Epithelial cell of esophagus (primary cell): ENCODE measurements at regions not wholly inside any gene's neighbourhood (a gene's known extent, or its start where the extent isn't known, plus 50 kb on each side); places are given as distances from the start of the nearest gene placed in this dataset.
"Not testable (repeated sequence)": the region's sequence is repeated elsewhere in the genome, so short reads cannot be mapped to it uniquely, and the experiment has no call there.

Experiments
- DNase-seq: peaks from one replicate; pipeline ENCODE4 v3.0.0; 2010; ENCODE audit warnings: low read depth
- H3K4me3 ChIP-seq: 2 replicates; pipeline ENCODE4 v1.5.1; 2011; ENCODE audit warnings: mild to moderate bottlenecking, low read length, control low read depth
- TF ChIP-seq, protein P1 (sequence below): IDR thresholded peaks from 2 replicates; pipeline ENCODE4 v1.5.1; 2011; ENCODE audit warnings: low read depth, mild to moderate bottlenecking, low read length, control low read depth, inconsistent platforms; ENCODE audit not compliant: insufficient read depth; ENCODE audit errors: missing control alignments

DNA sequence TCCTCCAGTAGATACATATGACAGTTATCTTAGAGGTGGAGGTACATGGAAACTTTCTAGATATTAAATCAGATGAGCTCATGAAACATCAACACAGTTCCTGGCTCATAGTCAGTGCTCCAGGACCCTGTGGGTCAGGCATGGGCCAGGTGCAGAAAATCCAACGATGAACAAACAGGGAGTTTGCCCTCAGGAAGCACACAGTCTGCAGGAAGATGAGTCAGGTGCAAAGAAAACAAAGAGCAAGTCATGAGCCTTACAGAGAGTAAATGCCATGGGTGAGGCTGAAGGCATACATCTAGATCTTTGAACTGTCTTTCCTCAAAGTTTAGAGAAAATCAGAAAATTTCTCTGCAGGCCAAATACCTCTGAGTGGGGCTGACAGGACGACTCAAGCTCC lies 184.2 kb upstream of the TPM1 start:
- DNase-seq: peak; percentile 46
- H3K4me3 ChIP-seq: no peak overlapping the region
- TF ChIP-seq, protein P1, sequence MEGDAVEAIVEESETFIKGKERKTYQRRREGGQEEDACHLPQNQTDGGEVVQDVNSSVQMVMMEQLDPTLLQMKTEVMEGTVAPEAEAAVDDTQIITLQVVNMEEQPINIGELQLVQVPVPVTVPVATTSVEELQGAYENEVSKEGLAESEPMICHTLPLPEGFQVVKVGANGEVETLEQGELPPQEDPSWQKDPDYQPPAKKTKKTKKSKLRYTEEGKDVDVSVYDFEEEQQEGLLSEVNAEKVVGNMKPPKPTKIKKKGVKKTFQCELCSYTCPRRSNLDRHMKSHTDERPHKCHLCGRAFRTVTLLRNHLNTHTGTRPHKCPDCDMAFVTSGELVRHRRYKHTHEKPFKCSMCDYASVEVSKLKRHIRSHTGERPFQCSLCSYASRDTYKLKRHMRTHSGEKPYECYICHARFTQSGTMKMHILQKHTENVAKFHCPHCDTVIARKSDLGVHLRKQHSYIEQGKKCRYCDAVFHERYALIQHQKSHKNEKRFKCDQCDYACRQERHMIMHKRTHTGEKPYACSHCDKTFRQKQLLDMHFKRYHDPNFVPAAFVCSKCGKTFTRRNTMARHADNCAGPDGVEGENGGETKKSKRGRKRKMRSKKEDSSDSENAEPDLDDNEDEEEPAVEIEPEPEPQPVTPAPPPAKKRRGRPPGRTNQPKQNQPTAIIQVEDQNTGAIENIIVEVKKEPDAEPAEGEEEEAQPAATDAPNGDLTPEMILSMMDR: no peak

GRCh38 chr15:62862717-62863116 lies 179.8 kb upstream of the TPM1 start:
- no peak for DNase-seq
- TF ChIP-seq, protein P1: no peak
- H3K4me3 ChIP-seq: no peak overlapping the region

DNA sequence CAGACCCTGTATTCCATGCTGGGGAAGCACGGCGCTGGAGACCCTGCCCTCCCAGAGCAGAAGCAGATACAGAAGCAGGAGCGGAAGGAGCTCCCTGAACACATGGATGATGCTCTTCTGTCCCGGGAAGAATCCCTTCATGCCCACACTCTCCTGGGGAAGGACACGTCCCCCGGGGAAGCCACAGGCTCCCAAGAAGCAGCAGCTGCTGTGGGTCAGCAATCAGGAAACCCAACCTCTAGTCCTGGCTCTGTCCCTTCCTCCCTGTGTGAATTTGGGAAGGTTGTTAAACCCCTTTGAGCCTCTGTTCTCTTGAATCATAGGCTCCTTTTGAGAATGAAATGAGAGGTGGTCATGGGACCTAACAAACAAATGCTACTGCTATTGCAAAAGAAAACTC lies 176.2 kb upstream of the TPM1 start:
- no peak for DNase-seq

DNA sequence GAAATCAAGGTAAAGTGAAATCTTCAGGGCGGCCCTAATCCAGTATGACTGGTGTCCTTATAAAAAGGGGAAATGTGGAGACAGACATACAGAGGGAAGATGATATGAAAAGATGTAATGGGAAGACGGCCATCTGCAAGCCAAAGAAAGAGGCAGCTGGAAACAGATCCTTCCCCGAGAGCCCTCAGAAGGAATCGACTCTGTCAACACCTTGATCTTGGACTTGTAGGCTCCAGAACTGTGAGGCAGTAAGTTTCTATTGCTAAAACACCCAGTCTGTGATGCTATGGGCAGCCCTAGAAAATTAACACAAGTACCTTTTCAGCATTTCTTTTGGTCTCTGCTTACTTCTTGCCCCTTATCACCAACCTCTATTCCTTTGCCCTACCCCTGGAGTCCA lies 174.7 kb upstream of the TPM1 start:
- no peak overlapping the region for H3K4me3 ChIP-seq
- TF ChIP-seq, protein P1: no peak
- no peak for DNase-seq

More for the DNA sequence above, 176.2 kb upstream of the TPM1 start:
- H3K4me3 ChIP-seq: no peak overlapping the region
- TF ChIP-seq, protein P1: no peak

DNA sequence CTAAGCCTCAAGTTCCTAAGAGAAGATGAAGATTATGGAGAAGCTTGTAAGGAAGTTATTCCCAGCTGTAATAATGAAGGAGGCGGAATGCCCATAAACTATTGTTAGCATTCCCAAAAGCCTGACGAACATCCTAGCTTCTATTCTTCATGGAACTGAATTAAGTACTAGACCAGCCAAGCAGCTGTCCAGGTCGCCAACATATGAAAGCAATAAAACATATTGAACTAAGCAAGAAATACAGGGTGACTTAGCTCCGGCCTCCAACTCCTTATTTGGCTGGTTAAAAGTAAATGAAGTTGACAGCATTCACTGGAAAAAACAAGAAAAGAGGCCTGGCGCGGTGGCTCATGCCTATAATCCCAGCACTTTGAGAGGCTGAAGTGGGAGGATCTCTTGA lies 174.0 kb upstream of the TPM1 start:
- TF ChIP-seq, protein P1: no peak
- DNase-seq: no peak
- no peak overlapping the region for H3K4me3 ChIP-seq

DNA sequence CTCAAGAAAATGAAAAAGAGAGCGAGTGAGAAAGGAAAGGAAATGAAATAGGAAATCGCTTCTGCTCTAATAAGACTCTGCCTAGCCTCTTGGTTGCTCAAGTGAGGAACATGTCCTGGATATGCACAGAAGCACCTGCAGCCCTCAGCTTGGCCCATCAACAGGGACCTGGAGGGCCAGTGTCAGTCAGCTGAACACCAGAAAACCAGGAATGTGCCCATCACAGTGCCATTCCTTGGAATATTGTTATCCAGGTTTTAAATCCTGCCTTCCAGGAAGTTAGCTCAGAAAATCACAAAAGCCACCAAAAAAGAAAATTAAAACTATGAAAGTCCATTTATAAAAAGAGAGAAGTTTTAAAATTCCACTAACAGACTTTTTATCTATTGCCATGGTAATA lies 173.4 kb upstream of the TPM1 start:
- no peak overlapping the region for H3K4me3 ChIP-seq
- TF ChIP-seq, protein P1: no peak
- DNase-seq: no peak

DNA sequence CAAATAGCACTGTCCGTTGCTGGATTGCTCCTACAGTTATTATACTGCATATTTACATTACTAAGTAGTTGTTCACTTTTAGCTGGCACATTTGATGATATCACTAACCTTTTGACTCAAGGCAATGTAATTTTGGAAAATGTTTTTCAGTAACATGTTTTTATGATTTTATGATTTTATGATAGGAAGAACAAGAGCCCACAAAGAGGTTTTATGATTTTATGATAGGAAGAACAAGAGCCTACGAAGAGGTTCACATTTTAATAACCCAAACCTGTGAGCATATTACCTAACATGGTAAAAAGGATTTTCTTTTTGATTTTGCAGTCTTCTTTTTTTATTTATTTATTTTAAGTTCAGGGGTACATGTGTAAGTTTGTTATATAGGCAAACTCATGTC lies 172.3 kb upstream of the TPM1 start:
- TF ChIP-seq, protein P1: no peak
- H3K4me3 ChIP-seq: no peak overlapping the region
- DNase-seq: no peak

DNA sequence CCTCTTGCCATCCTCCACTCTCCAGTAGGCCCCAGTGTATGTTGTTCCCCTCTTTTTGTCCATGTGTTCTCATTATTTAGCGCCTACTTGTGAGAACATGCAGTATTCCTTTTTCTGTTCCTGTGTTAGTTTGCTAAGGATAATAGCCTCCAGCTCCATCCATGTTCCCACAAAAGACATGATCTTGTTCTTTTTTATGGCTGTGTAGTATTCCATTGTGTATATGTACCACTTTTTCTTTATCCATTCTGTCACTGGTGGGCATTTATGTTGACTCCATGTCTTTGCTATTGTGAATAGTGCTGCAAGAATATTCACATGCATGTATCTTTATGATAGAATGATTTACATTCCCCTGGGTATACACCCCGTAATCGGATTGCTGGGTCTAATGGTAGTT lies 171.8 kb upstream of the TPM1 start:
- DNase-seq, H3K4me3 ChIP-seq: not testable (repeated sequence)
